GM23338 (cell line): ENCODE measurements at regions not wholly inside any gene's neighbourhood (a gene's known extent, or its start where the extent isn't known, plus 50 kb on each side); places are given as distances from the start of the nearest gene placed in this dataset.

Experiments
- ATAC-seq: fragments of 200-7000 bp; cut with Tn5 transposase; 3 replicates; pipeline ENCODE4 v1.9.1; 2020
- DNase-seq: peaks from one replicate; pipeline ENCODE4 v3.0.0-alpha.2; 2015; ENCODE audit warnings: low spot score
- H2AFZ ChIP-seq: fragments of 200-600 bp; sonication (generic); 2 replicates; pipeline ENCODE4 v1.8.0; 2016; ENCODE audit warnings: antibody characterized with exemption, mild to moderate bottlenecking, moderate library complexity
- H3F3A ChIP-seq: fragments of 200-600 bp; sonication (generic); replicated peaks from 2 replicates; pipeline ENCODE4 v1.8.0; 2017; ENCODE audit warnings: antibody characterized with exemption, mixed run types, low read depth
- H3K27ac ChIP-seq: fragments of 200-600 bp; sonication (generic); 2 replicates; pipeline ENCODE4 v1.6.1; 2016; ENCODE audit warnings: low read depth
- H3K27me3 ChIP-seq: fragments of 200-600 bp; sonication (generic); 2 replicates; pipeline ENCODE4 v1.8.0; 2016; ENCODE audit warnings: mild to moderate bottlenecking, mixed run types, moderate library complexity; ENCODE audit not compliant: insufficient read depth
- H3K36me3 ChIP-seq: fragments of 200-600 bp; sonication (generic); 2 replicates; pipeline ENCODE4 v1.8.0; 2016; ENCODE audit warnings: mild to moderate bottlenecking; ENCODE audit not compliant: insufficient read depth
- H3K4me1 ChIP-seq: fragments of 200-600 bp; sonication (generic); 2 replicates; pipeline ENCODE4 v1.8.0; 2016; ENCODE audit warnings: mild to moderate bottlenecking, moderate library complexity; ENCODE audit not compliant: insufficient read depth
- H3K4me2 ChIP-seq: fragments of 200-600 bp; sonication (generic); 2 replicates; pipeline ENCODE4 v1.7.1; 2017; ENCODE audit warnings: mixed run types
- H3K4me3 ChIP-seq: fragments of 200-600 bp; sonication (generic); 2 replicates; pipeline ENCODE4 v1.6.1; 2016; ENCODE audit warnings: mixed run types
- H3K79me2 ChIP-seq: fragments of 200-600 bp; sonication (generic); replicated peaks from 2 replicates; pipeline ENCODE4 v1.8.0; 2017; ENCODE audit warnings: mild to moderate bottlenecking; ENCODE audit not compliant: insufficient read depth
- H3K9me2 ChIP-seq: fragments of 200-600 bp; sonication (generic); 2 replicates; pipeline ENCODE4 v1.8.0; 2017; ENCODE audit not compliant: insufficient read depth
- H4K20me1 ChIP-seq: fragments of 200-600 bp; sonication (generic); replicated peaks from 2 replicates; pipeline ENCODE4 v1.8.0; 2017; ENCODE audit warnings: mild to moderate bottlenecking; ENCODE audit not compliant: insufficient read depth
- H3K27ac Mint-ChIP-seq: 2 replicates; pipeline ENCODE4 v1.8.0; 2020; ENCODE audit warnings: inconsistent platforms, mild to moderate bottlenecking, moderate library complexity, mixed read lengths
- H3K27me3 Mint-ChIP-seq: 3 replicates; pipeline ENCODE4 v1.8.0; 2022; ENCODE audit warnings: low read depth, mild to moderate bottlenecking, moderate library complexity, mixed read lengths, inconsistent platforms; ENCODE audit not compliant: insufficient read depth, poor library complexity
- H3K36me3 Mint-ChIP-seq: 3 replicates; pipeline ENCODE4 v1.8.0; 2021; ENCODE audit warnings: low read depth, mild to moderate bottlenecking, inconsistent platforms, moderate library complexity, mixed read lengths
- H3K4me1 Mint-ChIP-seq: 3 replicates; pipeline ENCODE4 v1.8.0; 2020; ENCODE audit warnings: mild to moderate bottlenecking, inconsistent platforms, mixed read lengths
- H3K4me3 Mint-ChIP-seq: 3 replicates; pipeline ENCODE4 v1.8.0; 2021; ENCODE audit warnings: moderate library complexity, mild to moderate bottlenecking, inconsistent platforms, mixed read lengths
- H3K9me3 Mint-ChIP-seq: 3 replicates; pipeline ENCODE4 v1.8.0; 2020; ENCODE audit warnings: moderate library complexity, mild to moderate bottlenecking, inconsistent platforms, mixed read lengths
- CREB1 ChIP-seq: fragments of 250-450 bp; sonication (Bioruptor Pico); IDR thresholded peaks from 2 replicates; pipeline ENCODE4 v1.5.0; 2020; ENCODE audit warnings: low read depth, mild to moderate bottlenecking, moderate library complexity
- CTCF ChIP-seq, 2 experiments: fragments of 200-600 bp in 1 of 2; sonication (generic) in 1 of 2; conservative IDR thresholded peaks; 2 replicates each; pipeline versions ENCODE4 v1.5.1 to v1.6.1; 2016 to 2017; ENCODE audit warnings: antibody characterized with exemption in 2 of 2, low read depth in 2 of 2, mild to moderate bottlenecking in 2 of 2, moderate library complexity in 1 of 2
- ETS1 ChIP-seq: IDR thresholded peaks from 2 replicates; pipeline ENCODE4 v1.6.1; 2016; ENCODE audit warnings: antibody characterized with exemption
- EZH2 ChIP-seq: fragments of 200-600 bp; sonication (generic); IDR thresholded peaks from one replicate; pipeline ENCODE4 v1.8.0; 2017; ENCODE audit warnings: antibody characterized with exemption, mild to moderate bottlenecking, low read depth; ENCODE audit not compliant: unreplicated experiment
- EZH2phosphoT487 ChIP-seq: fragments of 200-600 bp; sonication (generic); IDR thresholded peaks from one replicate; pipeline ENCODE4 v1.8.1; 2018; ENCODE audit warnings: antibody characterized with exemption; ENCODE audit not compliant: unreplicated experiment
- JUNB ChIP-seq: IDR thresholded peaks from one replicate; pipeline ENCODE4 v1.6.1; 2016; ENCODE audit warnings: antibody characterized with exemption; ENCODE audit not compliant: unreplicated experiment
- NANOG ChIP-seq: IDR thresholded peaks from 2 replicates; pipeline ENCODE4 v1.6.1; 2016; ENCODE audit warnings: antibody characterized with exemption, borderline replicate concordance
- POLR2AphosphoS5 ChIP-seq: IDR thresholded peaks from 2 replicates; pipeline ENCODE4 v1.6.1; 2016; ENCODE audit warnings: antibody characterized with exemption, low read depth
- REST ChIP-seq: IDR thresholded peaks from one replicate; pipeline ENCODE4 v1.6.1; 2018; ENCODE audit warnings: antibody characterized with exemption; ENCODE audit not compliant: unreplicated experiment
- STAT1 ChIP-seq: IDR thresholded peaks from one replicate; pipeline ENCODE4 v1.6.1; 2016; ENCODE audit warnings: antibody characterized with exemption; ENCODE audit not compliant: unreplicated experiment
- ZNF114 ChIP-seq: fragments of 250-450 bp; sonication (Bioruptor Pico); IDR thresholded peaks from 2 replicates; pipeline ENCODE4 v1.5.0; 2020; ENCODE audit warnings: mild to moderate bottlenecking, moderate library complexity
- ZNF331 ChIP-seq: fragments of 250-450 bp; sonication (Bioruptor Pico); IDR thresholded peaks from 2 replicates; pipeline ENCODE4 v1.5.0; 2020; ENCODE audit warnings: low read depth, mild to moderate bottlenecking, moderate library complexity
- ZNF462 ChIP-seq: fragments of 250-450 bp; sonication (Bioruptor Pico); IDR thresholded peaks from 2 replicates; pipeline ENCODE4 v1.5.0; 2020; ENCODE audit warnings: mild to moderate bottlenecking, moderate library complexity

GRCh38 chr18:51857989-51858388 is 482.0 kb upstream of the DCC start:
- no peak overlapping the region for H2AFZ ChIP-seq
- H3K27ac Mint-ChIP-seq: no peak overlapping the region

More at GRCh38 chr18:51857989-51858388, 482.0 kb upstream of the DCC start:
- Histone ChIP-seq H4K20me1 (no peaks in the 10 kb centered on the region), H3K36me3 (no peaks in the 10 kb centered on the region), H3F3A (no peaks in the 10 kb centered on the region), H3K27ac (no peak overlapping the region), H3K79me2 (no peaks in the 10 kb centered on the region), H3K4me2 (no peak overlapping the region), H3K9me2 (no peaks in the 10 kb centered on the region), H3K4me1 (no peaks in the 10 kb centered on the region), H3K27me3 (no peaks in the 10 kb centered on the region), H3K4me3 (no peak overlapping the region)
- Mint-ChIP-seq H3K4me3 (no peak overlapping the region), H3K4me1 (peaks cover 8% of the 10 kb centered on the region; the same call in 1 of the 3 replicates), H3K36me3 (no peaks in the 10 kb centered on the region), H3K27me3 (peaks cover 3% of the 10 kb centered on the region), H3K9me3 (peaks cover 4% of the 10 kb centered on the region)
- ATAC-seq (no peak), DNase-seq (no peak)
- TF ChIP-seq EZH2 (no peak), JUNB (no peak), NANOG (no peak), POLR2AphosphoS5 (no peak), CTCF (conservative IDR thresholded peaks at IDR 0.05; ENCODE audit: low read depth in 2 of 2) (no peak), ZNF331 (CRISPR knock-in tag) (no peak), REST (no peak), ETS1 (no peak), ZNF462 (CRISPR knock-in tag) (no peak), CREB1 (CRISPR knock-in tag) (no peak), STAT1 (no peak), ZNF114 (no peak), EZH2phosphoT487 (no peak)
